WTC11 (cell line): ENCODE measurements at regions not wholly inside any gene's neighbourhood (a gene's known extent, or its start where the extent isn't known, plus 50 kb on each side); places are given as distances from the start of the nearest gene placed in this dataset.

Experiments
- ATAC-seq: fragments of 200-7000 bp; cut with Tn5 transposase; 2 replicates; pipeline ENCODE4 v1.10.0; 2021; ENCODE audit warnings: mild to moderate bottlenecking, moderate library complexity
- CTCF ChIA-PET: fragments of 300-600 bp; sonication (Branson Sonifier 250); formaldehyde crosslinking; loops from one replicate; lab custom pipeline; 2021; ENCODE audit warnings: antibody characterized with exemption; lab: Charles Lee
- POLR2A ChIA-PET: fragments of 350-600 bp; sonication (Branson Sonifier 250); formaldehyde crosslinking; loops from one replicate; lab custom pipeline; 2021; ENCODE audit warnings: antibody characterized with exemption; lab: Charles Lee
- DNase-seq: peaks from one replicate; pipeline ENCODE4 v3.0.0; 2021; ENCODE audit warnings: low spot score
- H3K27ac Mint-ChIP-seq: 2 replicates; pipeline ENCODE4 v1.8.0; 2021; ENCODE audit warnings: mixed read lengths
- H3K27me3 Mint-ChIP-seq: 2 replicates; pipeline ENCODE4 v1.8.0; 2021; ENCODE audit warnings: low read depth, mild to moderate bottlenecking, moderate library complexity, mixed read lengths
- H3K36me3 Mint-ChIP-seq: 2 replicates; pipeline ENCODE4 v1.8.0; 2021; ENCODE audit warnings: mixed read lengths
- H3K4me1 Mint-ChIP-seq: 2 replicates; pipeline ENCODE4 v1.8.0; 2022; ENCODE audit warnings: mixed read lengths
- H3K4me3 Mint-ChIP-seq: 2 replicates; pipeline ENCODE4 v1.8.0; 2021; ENCODE audit warnings: mild to moderate bottlenecking, moderate library complexity, mixed read lengths
- H3K9me3 Mint-ChIP-seq: 2 replicates; pipeline ENCODE4 v1.8.0; 2021; ENCODE audit warnings: mixed read lengths
- CBFB ChIP-seq: sonication (generic); formaldehyde crosslinking; IDR thresholded peaks from 2 replicates; pipeline ENCODE4 v1.8.1; 2022; ENCODE audit warnings: mild to moderate bottlenecking, low read depth, missing genetic modification reagents
- E2F5 ChIP-seq: sonication (generic); formaldehyde crosslinking; IDR thresholded peaks from 2 replicates; pipeline ENCODE4 v1.8.1; 2022; ENCODE audit warnings: mild to moderate bottlenecking, moderate library complexity, missing genetic modification reagents
- EMX1 ChIP-seq: fragments of 250-450 bp; sonication (Bioruptor Pico); IDR thresholded peaks from 2 replicates; pipeline ENCODE4 v1.8.0; 2021; ENCODE audit warnings: mild to moderate bottlenecking
- FOXK1 ChIP-seq: sonication (generic); formaldehyde crosslinking; IDR thresholded peaks from 2 replicates; pipeline ENCODE4 v1.8.0; 2022; ENCODE audit warnings: mild to moderate bottlenecking, moderate library complexity, missing genetic modification reagents
- JAZF1 ChIP-seq: fragments of 250-450 bp; sonication (Bioruptor Pico); IDR thresholded peaks from 2 replicates; pipeline ENCODE4 v1.9.0; 2021; ENCODE audit warnings: moderate library complexity, mild to moderate bottlenecking, inconsistent platforms
- MYBL2 ChIP-seq: sonication (generic); formaldehyde crosslinking; IDR thresholded peaks from 2 replicates; pipeline ENCODE4 v1.8.1; 2023; ENCODE audit warnings: mild to moderate bottlenecking, moderate library complexity, missing genetic modification reagents
- NFATC4 ChIP-seq: fragments of 250-450 bp; sonication (Bioruptor Pico); IDR thresholded peaks from 2 replicates; pipeline ENCODE4 v1.9.0; 2021; ENCODE audit warnings: mild to moderate bottlenecking
- OVOL2 ChIP-seq: fragments of 250-450 bp; sonication (Bioruptor Pico); IDR thresholded peaks from 2 replicates; pipeline ENCODE4 v1.9.0; 2021; ENCODE audit warnings: mild to moderate bottlenecking, borderline replicate concordance
- PREB ChIP-seq: sonication (generic); formaldehyde crosslinking; IDR thresholded peaks from 2 replicates; pipeline ENCODE4 v1.8.1; 2022; ENCODE audit warnings: mild to moderate bottlenecking, missing genetic modification reagents, moderate library complexity, borderline replicate concordance
- SMAD3 ChIP-seq: sonication (generic); formaldehyde crosslinking; IDR thresholded peaks from 2 replicates; pipeline ENCODE4 v1.8.0; 2022; ENCODE audit warnings: missing genetic modification reagents, mild to moderate bottlenecking, borderline replicate concordance
- SMAD4 ChIP-seq: sonication (generic); formaldehyde crosslinking; IDR thresholded peaks from 2 replicates; pipeline ENCODE4 v1.8.0; 2022; ENCODE audit warnings: mild to moderate bottlenecking, missing genetic modification reagents
- SOX15 ChIP-seq: fragments of 250-450 bp; sonication (Bioruptor Pico); IDR thresholded peaks from 2 replicates; pipeline ENCODE4 v1.9.0; 2021; ENCODE audit warnings: mild to moderate bottlenecking
- TEAD4 ChIP-seq: sonication (generic); formaldehyde crosslinking; IDR thresholded peaks from 2 replicates; pipeline ENCODE4 v1.8.0; 2022; ENCODE audit warnings: mild to moderate bottlenecking, missing genetic modification reagents
- USF1 ChIP-seq: sonication (generic); formaldehyde crosslinking; IDR thresholded peaks from 2 replicates; pipeline ENCODE4 v1.8.0; 2022; ENCODE audit warnings: mild to moderate bottlenecking, missing genetic modification reagents
- ZNF219 ChIP-seq: sonication (generic); formaldehyde crosslinking; IDR thresholded peaks from 2 replicates; pipeline ENCODE4 v1.8.0; 2023; ENCODE audit warnings: missing genetic modification reagents, mild to moderate bottlenecking, borderline replicate concordance
- ZNF232 ChIP-seq: sonication (generic); formaldehyde crosslinking; IDR thresholded peaks from 2 replicates; pipeline ENCODE4 v1.8.0; 2022; ENCODE audit warnings: mild to moderate bottlenecking, missing genetic modification reagents
- ZNF317 ChIP-seq: sonication (generic); formaldehyde crosslinking; IDR thresholded peaks from 2 replicates; pipeline ENCODE4 v1.8.1; 2023; ENCODE audit warnings: low read depth, mild to moderate bottlenecking, moderate library complexity, missing genetic modification reagents, borderline replicate concordance
- ZNF416 ChIP-seq: fragments of 250-450 bp; sonication (Bioruptor Pico); IDR thresholded peaks from 2 replicates; pipeline ENCODE4 v1.9.0; 2021; ENCODE audit warnings: mild to moderate bottlenecking, inconsistent platforms
- ZNF423 ChIP-seq: fragments of 250-450 bp; sonication (Bioruptor Pico); IDR thresholded peaks from 2 replicates; pipeline ENCODE4 v2.1.2; 2022; ENCODE audit warnings: mild to moderate bottlenecking, moderate library complexity
- TF ChIP-seq, protein P1 (sequence below): sonication (generic); formaldehyde crosslinking; IDR thresholded peaks from 2 replicates; pipeline ENCODE4 v1.8.1; 2023; ENCODE audit warnings: mild to moderate bottlenecking, missing genetic modification reagents, borderline replicate concordance
- TF ChIP-seq, protein P2 (sequence below): sonication (generic); formaldehyde crosslinking; IDR thresholded peaks from 2 replicates; pipeline ENCODE4 v1.8.1; 2023; ENCODE audit warnings: mild to moderate bottlenecking, moderate library complexity, missing genetic modification reagents
- TF ChIP-seq, protein P3 (sequence below): fragments of 250-450 bp; sonication (Bioruptor Pico); IDR thresholded peaks from 2 replicates; pipeline ENCODE4 v2.1.2; 2022; ENCODE audit warnings: mild to moderate bottlenecking, moderate library complexity

GRCh38 chr6:4311976-4312860, 176.8 kb upstream of the ECI2 start:
- POLR2A ChIA-PET, result no interaction called here

GRCh38 chr6:4309540-4309939, 174.2 kb upstream of the ECI2 start:
- peaks cover 22% of the 10 kb centered on the region for H3K9me3 Mint-ChIP-seq
- no peak overlapping the region for H3K27ac Mint-ChIP-seq
- peaks cover 9% of the 10 kb centered on the region for H3K36me3 Mint-ChIP-seq
- CTCF ChIA-PET, result no interaction called here
- 0 out of 2 replicates have a peak, but pooled peaks cover 3% of the 10 kb centered on the region for H3K4me1 Mint-ChIP-seq
- POLR2A ChIA-PET, result no interaction called here
- H3K27me3 Mint-ChIP-seq, result peaks cover 3% of the 10 kb centered on the region; the same call in 1 of the 2 replicates
- DNase-seq (no peak), ATAC-seq (no peak)
- no peak overlapping the region for H3K4me3 Mint-ChIP-seq
- TF ChIP-seq SOX15 (CRISPR knock-in tag) (no peak), ZNF232 (CRISPR knock-in tag) (no peak), ZNF423 (CRISPR knock-in tag) (no peak), SMAD3 (CRISPR knock-in tag) (no peak), OVOL2 (CRISPR knock-in tag) (no peak), ZNF317 (CRISPR knock-in tag) (no peak), FOXK1 (CRISPR knock-in tag) (no peak), EMX1 (CRISPR knock-in tag) (no peak)
- TF ChIP-seq, protein P1, sequence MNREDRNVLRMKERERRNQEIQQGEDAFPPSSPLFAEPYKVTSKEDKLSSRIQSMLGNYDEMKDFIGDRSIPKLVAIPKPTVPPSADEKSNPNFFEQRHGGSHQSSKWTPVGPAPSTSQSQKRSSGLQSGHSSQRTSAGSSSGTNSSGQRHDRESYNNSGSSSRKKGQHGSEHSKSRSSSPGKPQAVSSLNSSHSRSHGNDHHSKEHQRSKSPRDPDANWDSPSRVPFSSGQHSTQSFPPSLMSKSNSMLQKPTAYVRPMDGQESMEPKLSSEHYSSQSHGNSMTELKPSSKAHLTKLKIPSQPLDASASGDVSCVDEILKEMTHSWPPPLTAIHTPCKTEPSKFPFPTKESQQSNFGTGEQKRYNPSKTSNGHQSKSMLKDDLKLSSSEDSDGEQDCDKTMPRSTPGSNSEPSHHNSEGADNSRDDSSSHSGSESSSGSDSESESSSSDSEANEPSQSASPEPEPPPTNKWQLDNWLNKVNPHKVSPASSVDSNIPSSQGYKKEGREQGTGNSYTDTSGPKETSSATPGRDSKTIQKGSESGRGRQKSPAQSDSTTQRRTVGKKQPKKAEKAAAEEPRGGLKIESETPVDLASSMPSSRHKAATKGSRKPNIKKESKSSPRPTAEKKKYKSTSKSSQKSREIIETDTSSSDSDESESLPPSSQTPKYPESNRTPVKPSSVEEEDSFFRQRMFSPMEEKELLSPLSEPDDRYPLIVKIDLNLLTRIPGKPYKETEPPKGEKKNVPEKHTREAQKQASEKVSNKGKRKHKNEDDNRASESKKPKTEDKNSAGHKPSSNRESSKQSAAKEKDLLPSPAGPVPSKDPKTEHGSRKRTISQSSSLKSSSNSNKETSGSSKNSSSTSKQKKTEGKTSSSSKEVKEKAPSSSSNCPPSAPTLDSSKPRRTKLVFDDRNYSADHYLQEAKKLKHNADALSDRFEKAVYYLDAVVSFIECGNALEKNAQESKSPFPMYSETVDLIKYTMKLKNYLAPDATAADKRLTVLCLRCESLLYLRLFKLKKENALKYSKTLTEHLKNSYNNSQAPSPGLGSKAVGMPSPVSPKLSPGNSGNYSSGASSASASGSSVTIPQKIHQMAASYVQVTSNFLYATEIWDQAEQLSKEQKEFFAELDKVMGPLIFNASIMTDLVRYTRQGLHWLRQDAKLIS, result no peak
- TF ChIP-seq, protein P2, sequence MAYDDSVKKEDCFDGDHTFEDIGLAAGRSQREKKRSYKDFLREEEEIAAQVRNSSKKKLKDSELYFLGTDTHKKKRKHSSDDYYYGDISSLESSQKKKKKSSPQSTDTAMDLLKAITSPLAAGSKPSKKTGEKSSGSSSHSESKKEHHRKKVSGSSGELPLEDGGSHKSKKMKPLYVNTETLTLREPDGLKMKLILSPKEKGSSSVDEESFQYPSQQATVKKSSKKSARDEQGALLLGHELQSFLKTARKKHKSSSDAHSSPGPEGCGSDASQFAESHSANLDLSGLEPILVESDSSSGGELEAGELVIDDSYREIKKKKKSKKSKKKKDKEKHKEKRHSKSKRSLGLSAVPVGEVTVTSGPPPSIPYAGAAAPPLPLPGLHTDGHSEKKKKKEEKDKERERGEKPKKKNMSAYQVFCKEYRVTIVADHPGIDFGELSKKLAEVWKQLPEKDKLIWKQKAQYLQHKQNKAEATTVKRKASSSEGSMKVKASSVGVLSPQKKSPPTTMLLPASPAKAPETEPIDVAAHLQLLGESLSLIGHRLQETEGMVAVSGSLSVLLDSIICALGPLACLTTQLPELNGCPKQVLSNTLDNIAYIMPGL (CRISPR knock-in tag), result no peak
- TF ChIP-seq, protein P3, sequence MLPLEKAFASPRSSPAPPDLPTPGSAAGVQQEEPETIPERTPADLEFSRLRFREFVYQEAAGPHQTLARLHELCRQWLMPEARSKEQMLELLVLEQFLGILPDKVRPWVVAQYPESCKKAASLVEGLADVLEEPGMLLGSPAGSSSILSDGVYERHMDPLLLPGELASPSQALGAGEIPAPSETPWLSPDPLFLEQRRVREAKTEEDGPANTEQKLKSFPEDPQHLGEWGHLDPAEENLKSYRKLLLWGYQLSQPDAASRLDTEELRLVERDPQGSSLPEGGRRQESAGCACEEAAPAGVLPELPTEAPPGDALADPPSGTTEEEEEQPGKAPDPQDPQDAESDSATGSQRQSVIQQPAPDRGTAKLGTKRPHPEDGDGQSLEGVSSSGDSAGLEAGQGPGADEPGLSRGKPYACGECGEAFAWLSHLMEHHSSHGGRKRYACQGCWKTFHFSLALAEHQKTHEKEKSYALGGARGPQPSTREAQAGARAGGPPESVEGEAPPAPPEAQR (CRISPR knock-in tag), result no peak

More at GRCh38 chr6:4311976-4312860, 176.8 kb upstream of the ECI2 start:
- H3K4me1 Mint-ChIP-seq, result peaks cover 10% of the 10 kb centered on the region; the same call in 1 of the 2 replicates
- DNase-seq (no peak), ATAC-seq (no peak)
- CTCF ChIA-PET, result interaction anchor here (1.1 kb wide), 1 partner anchor 718 kb away, joined by 4 read pairs; no protein-coding TSS in a partner anchor
- no peak overlapping the region for H3K4me3 Mint-ChIP-seq
- H3K27ac Mint-ChIP-seq, result no peak overlapping the region
- peaks cover 9% of the 10 kb centered on the region for H3K36me3 Mint-ChIP-seq
- H3K27me3 Mint-ChIP-seq, result peaks cover 2% of the 10 kb centered on the region; the same call in 1 of the 2 replicates
- TF ChIP-seq OVOL2 (CRISPR knock-in tag) (no peak), CBFB (CRISPR knock-in tag) (no peak), TEAD4 (CRISPR knock-in tag) (no peak), MYBL2 (CRISPR knock-in tag) (no peak), PREB (CRISPR knock-in tag) (no peak), NFATC4 (no peak), SMAD4 (CRISPR knock-in tag) (no peak), ZNF219 (CRISPR knock-in tag) (no peak), EMX1 (CRISPR knock-in tag) (no peak), E2F5 (CRISPR knock-in tag) (no peak), ZNF416 (CRISPR knock-in tag) (no peak), JAZF1 (CRISPR knock-in tag) (no peak), USF1 (no peak)
- TF ChIP-seq, protein P2 (CRISPR knock-in tag), result no peak
- TF ChIP-seq, all 79 proteins: peak for 0
- H3K9me3 Mint-ChIP-seq, result peaks cover 22% of the 10 kb centered on the region
